Stomach (tissue), 4 donors: ENCODE measurements at regions not wholly inside any gene's neighbourhood (a gene's known extent, or its start where the extent isn't known, plus 50 kb on each side); places are given as distances from the start of the nearest gene placed in this dataset.

ENCODE experiments used
- POLR2AphosphoS5 ChIP-seq, 3 donors: sonication (generic); formaldehyde crosslinking; IDR thresholded peaks; one replicate each; pipeline ENCODE4 v1.6.1; 2016; ENCODE audit warnings: antibody characterized with exemption in 3 of 3
- TF ChIP-seq, protein P1 (sequence below), 7 experiments: fragments of 450-650 bp in 4 of 7; fragments of 200-600 bp in 3 of 7; sonication (generic) in 3 of 7; IDR thresholded peaks; one replicate each; pipeline ENCODE4 v1.5.1; 2016 to 2019; ENCODE audit warnings: antibody characterized with exemption in 7 of 7, control low read depth in 2 of 7, mild to moderate bottlenecking in 1 of 7

DNA sequence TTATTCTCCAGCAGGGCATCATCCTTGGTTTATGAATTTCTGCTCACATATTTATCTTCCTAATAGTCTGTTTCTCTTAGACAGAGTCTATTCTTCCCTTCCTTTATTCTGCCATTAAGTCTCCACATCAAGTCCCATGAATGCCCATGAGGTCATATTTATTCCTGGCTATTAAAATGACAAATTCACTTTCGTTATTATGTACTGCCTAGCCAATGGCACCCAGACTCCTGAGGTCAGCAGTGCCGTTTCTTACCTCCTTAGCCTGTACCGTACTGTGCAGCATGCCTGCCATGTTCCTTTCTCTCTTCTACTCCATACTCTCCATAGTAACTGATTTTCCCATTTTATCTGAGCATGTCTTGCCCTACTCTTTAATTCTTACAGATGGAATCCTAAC lies 82.3 kb upstream of the SPTBN1 start:
- TF ChIP-seq, protein P1, sequence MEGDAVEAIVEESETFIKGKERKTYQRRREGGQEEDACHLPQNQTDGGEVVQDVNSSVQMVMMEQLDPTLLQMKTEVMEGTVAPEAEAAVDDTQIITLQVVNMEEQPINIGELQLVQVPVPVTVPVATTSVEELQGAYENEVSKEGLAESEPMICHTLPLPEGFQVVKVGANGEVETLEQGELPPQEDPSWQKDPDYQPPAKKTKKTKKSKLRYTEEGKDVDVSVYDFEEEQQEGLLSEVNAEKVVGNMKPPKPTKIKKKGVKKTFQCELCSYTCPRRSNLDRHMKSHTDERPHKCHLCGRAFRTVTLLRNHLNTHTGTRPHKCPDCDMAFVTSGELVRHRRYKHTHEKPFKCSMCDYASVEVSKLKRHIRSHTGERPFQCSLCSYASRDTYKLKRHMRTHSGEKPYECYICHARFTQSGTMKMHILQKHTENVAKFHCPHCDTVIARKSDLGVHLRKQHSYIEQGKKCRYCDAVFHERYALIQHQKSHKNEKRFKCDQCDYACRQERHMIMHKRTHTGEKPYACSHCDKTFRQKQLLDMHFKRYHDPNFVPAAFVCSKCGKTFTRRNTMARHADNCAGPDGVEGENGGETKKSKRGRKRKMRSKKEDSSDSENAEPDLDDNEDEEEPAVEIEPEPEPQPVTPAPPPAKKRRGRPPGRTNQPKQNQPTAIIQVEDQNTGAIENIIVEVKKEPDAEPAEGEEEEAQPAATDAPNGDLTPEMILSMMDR (IDR thresholded peaks at IDR 0.05), result no peak
- no peak for TF ChIP-seq POLR2AphosphoS5 (IDR thresholded peaks at IDR 0.05)
